Smooth muscle cell (in vitro differentiated cells): ENCODE measurements at regions not wholly inside any gene's neighbourhood (a gene's known extent, or its start where the extent isn't known, plus 50 kb on each side); places are given as distances from the start of the nearest gene placed in this dataset.

ENCODE experiments used
- DNase-seq: peaks from one replicate; lab custom pipeline; 2025; ENCODE audit not compliant: unreplicated experiment; lab: John Stamatoyannopoulos, UW
- H2AFZ ChIP-seq: fragments of 200-600 bp; sonication (generic); 2 replicates; pipeline ENCODE4 v1.6.0; 2016; ENCODE audit warnings: antibody characterized with exemption, low read depth, mild to moderate bottlenecking
- H3F3A ChIP-seq: fragments of 200-600 bp; sonication (generic); 2 replicates; pipeline ENCODE4 v1.6.0; 2017; ENCODE audit warnings: antibody characterized with exemption, low read depth
- H3K27ac ChIP-seq: fragments of 200-600 bp; sonication (generic); 2 replicates; pipeline ENCODE4 v1.5.1; 2016; ENCODE audit warnings: low read depth, mild to moderate bottlenecking
- H3K27me3 ChIP-seq: fragments of 200-600 bp; sonication (generic); 2 replicates; pipeline ENCODE4 v1.6.1; 2016; ENCODE audit warnings: low read depth, mild to moderate bottlenecking
- H3K36me3 ChIP-seq: fragments of 200-600 bp; sonication (generic); 2 replicates; pipeline ENCODE4 v1.5.1; 2016; ENCODE audit warnings: low read depth
- H3K4me1 ChIP-seq: fragments of 200-600 bp; sonication (generic); 2 replicates; pipeline ENCODE4 v1.5.1; 2016; ENCODE audit warnings: low read depth
- H3K4me2 ChIP-seq: fragments of 200-600 bp; sonication (generic); 2 replicates; pipeline ENCODE4 v1.6.0; 2016; ENCODE audit warnings: mild to moderate bottlenecking
- H3K4me3 ChIP-seq: fragments of 200-600 bp; sonication (generic); 2 replicates; pipeline ENCODE4 v1.5.1; 2016; ENCODE audit warnings: mild to moderate bottlenecking
- H3K79me2 ChIP-seq: fragments of 200-600 bp; sonication (generic); 2 replicates; pipeline ENCODE4 v1.6.0; 2016; ENCODE audit warnings: low read depth, mild to moderate bottlenecking
- H3K9ac ChIP-seq: fragments of 200-600 bp; sonication (generic); 2 replicates; pipeline ENCODE4 v1.6.0; 2016; ENCODE audit warnings: low read depth
- H3K9me3 ChIP-seq: fragments of 200-600 bp; sonication (generic); replicated peaks from 2 replicates; pipeline ENCODE4 v1.5.1; 2016; ENCODE audit warnings: low read depth
- H4K20me1 ChIP-seq: fragments of 200-600 bp; sonication (generic); 2 replicates; pipeline ENCODE4 v1.6.0; 2016; ENCODE audit warnings: low read depth
- CTCF ChIP-seq: fragments of 200-600 bp; sonication (generic); IDR thresholded peaks from 2 replicates; pipeline ENCODE4 v1.5.1; 2017; ENCODE audit warnings: borderline replicate concordance, mild to moderate bottlenecking, antibody characterized with exemption; ENCODE audit not compliant: insufficient read depth, poor library complexity, severe bottlenecking
- WGBS: methylation state at CpG from one replicate; pipeline ENCODE4 v1.1.7; 2016; ENCODE audit warnings: low lambda C conversion rate; 5-methylcytosine and 5-hydroxymethylcytosine counted together

DNA sequence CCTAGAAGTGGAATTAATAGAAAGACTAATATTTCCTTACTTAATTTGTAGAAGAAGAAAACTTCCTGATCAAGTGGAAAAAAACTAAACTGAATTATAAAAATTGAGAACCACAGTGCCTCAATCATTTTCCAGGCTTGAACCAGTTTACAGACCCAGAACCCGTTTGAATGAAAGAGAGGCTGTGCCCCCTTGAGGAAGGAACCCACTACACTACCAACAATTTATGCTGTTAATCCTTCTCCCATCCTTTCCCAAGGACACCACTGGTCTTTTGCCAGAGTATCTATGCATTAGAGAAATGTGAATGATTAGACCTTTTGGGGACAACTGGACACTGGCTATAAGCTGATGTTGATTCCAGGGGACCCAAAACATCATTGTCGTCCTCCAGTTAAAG, 842.6 kb downstream of the TECRL start:
- no peak overlapping the region for H2AFZ ChIP-seq
- no peaks in the 10 kb centered on the region for H3K27me3 ChIP-seq
- no peak overlapping the region for H3K27ac ChIP-seq

GRCh38 chr4:63563288-63564014, 845.8 kb downstream of the TECRL start:
- no peaks in the 10 kb centered on the region for H3K36me3 ChIP-seq
- no peaks in the 10 kb centered on the region for H3K4me1 ChIP-seq
- no peak overlapping the region for H3K4me2 ChIP-seq
- H4K20me1 ChIP-seq: no peaks in the 10 kb centered on the region
- peak; percentile 37 for TF ChIP-seq CTCF
- no peak overlapping the region for H3K4me3 ChIP-seq
- H3F3A ChIP-seq: no peaks in the 10 kb centered on the region
- H3K27ac ChIP-seq: no peak overlapping the region
- H3K9ac ChIP-seq: no peak overlapping the region
- no peaks in the 10 kb centered on the region for H3K79me2 ChIP-seq
- H2AFZ ChIP-seq: no peak overlapping the region
- no peaks in the 10 kb centered on the region for H3K27me3 ChIP-seq
- H3K9me3 ChIP-seq: no peaks in the 10 kb centered on the region
- DNase-seq: no peak
- 69% methylated on average over 4 of the region's 4 CpGs for WGBS

More for the DNA sequence above, 842.6 kb downstream of the TECRL start:
- H4K20me1 ChIP-seq: no peaks in the 10 kb centered on the region
- H3F3A ChIP-seq: no peaks in the 10 kb centered on the region
- H3K4me3 ChIP-seq: no peak overlapping the region
- H3K36me3 ChIP-seq: no peaks in the 10 kb centered on the region
- no peaks in the 10 kb centered on the region for H3K9me3 ChIP-seq
- H3K4me2 ChIP-seq: no peak overlapping the region
- no peaks in the 10 kb centered on the region for H3K79me2 ChIP-seq
- no peak for DNase-seq
- H3K9ac ChIP-seq: no peak overlapping the region
- WGBS: 89% methylated on average over 2 of the region's 2 CpGs
- no peaks in the 10 kb centered on the region for H3K4me1 ChIP-seq
- TF ChIP-seq CTCF: no peak

DNA sequence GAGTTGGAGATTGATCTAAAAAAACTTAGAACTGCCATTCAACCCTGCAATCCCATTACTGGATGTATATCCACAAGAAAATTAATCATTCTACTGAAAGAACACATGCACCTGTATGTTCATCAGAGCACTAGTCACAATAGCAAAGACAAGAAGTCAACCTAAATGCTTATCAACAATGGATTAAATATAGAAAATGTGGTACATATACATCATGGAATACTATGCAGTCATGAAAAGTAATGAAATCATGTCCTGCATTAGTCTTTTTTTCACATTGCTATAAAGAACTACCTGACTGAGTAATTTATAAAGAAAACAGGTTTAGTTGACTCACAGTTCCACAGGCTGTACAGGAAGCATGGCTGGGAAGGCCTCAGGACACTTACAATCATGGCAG, 850.5 kb downstream of the TECRL start:
- H3K36me3 ChIP-seq: no peaks in the 10 kb centered on the region
- H3K79me2 ChIP-seq: no peaks in the 10 kb centered on the region
- H3K4me1 ChIP-seq: no peaks in the 10 kb centered on the region
- no peak for TF ChIP-seq CTCF
- DNase-seq: no peak
- no peak overlapping the region for H3K4me2 ChIP-seq
- H3F3A ChIP-seq: no peaks in the 10 kb centered on the region
- H3K4me3 ChIP-seq: no peak overlapping the region
- H2AFZ ChIP-seq: no peak overlapping the region
- H3K9ac ChIP-seq: no peak overlapping the region
- H3K9me3 ChIP-seq: no peaks in the 10 kb centered on the region
- H4K20me1 ChIP-seq: no peaks in the 10 kb centered on the region
- H3K27ac ChIP-seq: no peak overlapping the region
- H3K27me3 ChIP-seq: no peaks in the 10 kb centered on the region

- TF ChIP-seq CTCF: no peak
- Histone ChIP-seq H3K36me3 (no peaks in the 10 kb centered on the region), H3K4me3 (no peak overlapping the region), H4K20me1 (no peaks in the 10 kb centered on the region), H3K9me3 (no peaks in the 10 kb centered on the region), H2AFZ (no peak overlapping the region), H3K9ac (no peak overlapping the region), H3K27me3 (no peaks in the 10 kb centered on the region), H3K27ac (no peak overlapping the region), H3K4me2 (no peak overlapping the region), H3K4me1 (no peaks in the 10 kb centered on the region), H3F3A (no peaks in the 10 kb centered on the region), H3K79me2 (no peaks in the 10 kb centered on the region)
- 62% methylated on average over 4 of the region's 4 CpGs for WGBS
- no peak for DNase-seq
These were observed 852.9 kb downstream of the TECRL start for GRCh38 chr4:63556332-63556731.
